ENCODE measurements at regions not wholly inside any gene's neighbourhood (a gene's known extent, or its start where the extent isn't known, plus 50 kb on each side); places are given as distances from the start of the nearest gene placed in this dataset.

DNA sequence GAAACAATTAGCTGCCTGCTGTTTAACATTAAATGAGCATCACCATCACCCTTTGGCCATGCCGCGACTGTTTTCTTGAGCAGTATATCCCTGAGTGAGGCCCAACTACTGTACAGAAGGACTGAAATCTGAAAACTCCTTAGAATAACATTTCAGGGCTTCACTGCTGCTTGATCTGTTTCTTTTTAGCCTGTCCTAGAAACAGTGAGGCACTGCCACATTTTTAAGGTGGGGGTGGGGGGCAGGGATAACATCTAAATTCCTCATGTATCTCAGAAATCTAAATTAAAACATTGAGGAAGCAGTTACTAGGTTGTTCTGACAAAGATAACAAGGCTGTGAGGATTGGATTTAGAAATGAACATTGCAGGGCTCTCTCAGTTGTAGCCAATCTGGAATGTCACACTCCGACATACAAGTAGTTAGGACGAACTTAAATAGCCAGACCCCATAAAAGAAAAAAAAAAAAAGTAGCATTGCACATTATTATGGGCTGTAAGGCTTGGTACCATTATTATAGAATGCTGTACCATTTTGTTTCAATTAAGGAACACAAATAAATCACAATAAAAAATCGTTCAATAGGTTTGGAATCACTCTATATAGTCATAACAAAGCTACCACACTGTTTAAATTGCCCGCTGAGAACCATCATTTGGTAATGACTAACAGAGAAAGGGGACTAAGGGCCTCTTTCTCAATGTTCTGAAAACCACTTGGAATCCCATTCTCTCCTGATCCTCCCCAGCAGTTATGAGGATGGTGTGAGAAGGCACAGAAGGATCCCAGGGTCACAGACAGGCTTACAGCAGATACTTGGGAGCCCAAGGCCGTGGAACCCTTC is 256.1 kb downstream of the INHBA start (continued):
- TF ChIP-seq CHD7 (IDR thresholded peaks at IDR 0.05; ENCODE audit: insufficient replicate concordance, low read length) (no peak), USF2 (IDR thresholded peaks at IDR 0.05; ENCODE audit: low read length) (no peak), TEAD4 (IDR thresholded peaks at IDR 0.05; ENCODE audit: low read depth, low read length) (no peak)
